ENCODE measurements at regions not wholly inside any gene's neighbourhood (a gene's known extent, or its start where the extent isn't known, plus 50 kb on each side); places are given as distances from the start of the nearest gene placed in this dataset.

GRCh38 chr3:146685050-146685814, 80.1 kb upstream of the PLSCR5 start:
- POLR2A ChIA-PET (ENCODE audit: unreplicated experiment) = no interaction called here
- dilution Hi-C loops (cut with HindIII; ENCODE audit: low sequenced_read_pairs, unreplicated experiment) = no loop called here
- H3K4ac ChIP-seq (ENCODE audit: low read depth, low read length) = no peak overlapping the region

More at GRCh38 chr3:146685050-146685814, 80.1 kb upstream of the PLSCR5 start:
- Histone ChIP-seq H4K91ac (ENCODE audit: insufficient read depth, low read depth, low read length) (no peak overlapping the region), H2AK9ac (replicated peaks; ENCODE audit: low read depth, low read length, poor library complexity) (no peak overlapping the region), H4K20me1 (ENCODE audit: insufficient read depth, low read length) (no peaks in the 10 kb centered on the region), H2BK5ac (ENCODE audit: low read depth, low read length, poor library complexity, severe bottlenecking) (no peak overlapping the region), H3K79me1 (ENCODE audit: low read depth in 1 of 2, low read length in 2 of 2) (no peaks in the 10 kb centered on the region), H3K9me3 (ENCODE audit: control insufficient read depth, insufficient read depth, low read length) (no peaks in the 10 kb centered on the region), H3K23ac (ENCODE audit: low read depth, low read length) (no peak overlapping the region), H3K36me3 (ENCODE audit: control insufficient read depth, insufficient read depth, low read length) (no peaks in the 10 kb centered on the region), H3K18ac (ENCODE audit: low read depth, low read length) (no peak overlapping the region), H4K8ac (ENCODE audit: low read depth in 2 of 2, low read length in 2 of 2) (no peak overlapping the region), H3K9ac (ENCODE audit: low read depth, low read length) (no peak overlapping the region), H3K4me1 (ENCODE audit: control insufficient read depth, insufficient read depth, low read length) (no peaks in the 10 kb centered on the region), H2BK15ac (ENCODE audit: low read depth, low read length) (no peak overlapping the region), H4K5ac (ENCODE audit: low read depth, low read length) (no peak overlapping the region), H3K27ac (ENCODE audit: insufficient read depth, low read length) (no peak overlapping the region), H3K14ac (replicated peaks; ENCODE audit: low read depth, low read length) (no peak overlapping the region), H2AFZ (replicated peaks; ENCODE audit: low read length, poor library complexity) (no peak overlapping the region), H2AK5ac (ENCODE audit: low read depth, low read length) (no peak overlapping the region), H3K27me3 (ENCODE audit: control insufficient read depth, insufficient read depth, low read length) (no peaks in the 10 kb centered on the region), H3K9me1 (ENCODE audit: insufficient read depth, low read length) (no peaks in the 10 kb centered on the region), H2BK20ac (ENCODE audit: low read depth, low read length) (no peak overlapping the region), H3K56ac (ENCODE audit: extremely low read depth, insufficient read depth, low read length) (no peak overlapping the region), H3K4me2 (ENCODE audit: low read depth, low read length) (no peak overlapping the region), H2BK120ac (ENCODE audit: low read depth, low read length) (no peak overlapping the region), H3K4me3 (ENCODE audit: insufficient read depth, low read depth, low read length) (no peak overlapping the region)
- in situ Hi-C loops (cut with MboI; ENCODE audit: low sequenced_read_pairs) (no loop called here), intact Hi-C loops (cut with micrococcal nuclease) (no loop called here)
- CTCF ChIA-PET = interaction anchor here (0.6 kb wide), 1 partner anchor 580 kb away, joined by 3 read pairs; no protein-coding TSS in a partner anchor
- ATAC-seq (ENCODE audit: low read depth) (no peak), DNase-seq (no peak)
- no TSS peak for BruUV-seq (replicated peaks)
- no CpG with 5 or more reads among the region's 8 CpGs for WGBS, 2 experiments (ENCODE audit: extremely low coverage in 2 of 2, insufficient read length in 1 of 2)
- TF ChIP-seq RCOR1 (IDR thresholded peaks at IDR 0.05; ENCODE audit: insufficient replicate concordance, low read length) (no peak), MXI1 (IDR thresholded peaks at IDR 0.05; ENCODE audit: borderline replicate concordance, low read depth, low read length) (no peak), FOS (IDR thresholded peaks at IDR 0.05; ENCODE audit: low read depth, low read length) (no peak), ELK1 (IDR thresholded peaks at IDR 0.05; ENCODE audit: borderline replicate concordance, low read depth, low read length) (no peak), USF2 (IDR thresholded peaks at IDR 0.05; ENCODE audit: low read depth, low read length) (no peak), MAZ (IDR thresholded peaks at IDR 0.05; ENCODE audit: borderline replicate concordance, low read depth, low read length) (no peak)
